Stimulated activated CD4-positive, alpha-beta T cell treated with anti-CD3 and anti-CD28 coated beads, Interleukin-1b, Interleukin-23, amount 100 ng/mL, for 1 hour (primary cell): ENCODE measurements at regions not wholly inside any gene's neighbourhood (a gene's known extent, or its start where the extent isn't known, plus 50 kb on each side); places are given as distances from the start of the nearest gene placed in this dataset.
"Not testable (repeated sequence)": the region's sequence is repeated elsewhere in the genome, so short reads cannot be mapped to it uniquely, and the experiment has no call there.

Source experiments
- DNase-seq, 2 donors: peaks; one replicate each; pipeline ENCODE4 v3.0.0-alpha.2; 2020; ENCODE audit warnings: low read depth in 2 of 2

DNA sequence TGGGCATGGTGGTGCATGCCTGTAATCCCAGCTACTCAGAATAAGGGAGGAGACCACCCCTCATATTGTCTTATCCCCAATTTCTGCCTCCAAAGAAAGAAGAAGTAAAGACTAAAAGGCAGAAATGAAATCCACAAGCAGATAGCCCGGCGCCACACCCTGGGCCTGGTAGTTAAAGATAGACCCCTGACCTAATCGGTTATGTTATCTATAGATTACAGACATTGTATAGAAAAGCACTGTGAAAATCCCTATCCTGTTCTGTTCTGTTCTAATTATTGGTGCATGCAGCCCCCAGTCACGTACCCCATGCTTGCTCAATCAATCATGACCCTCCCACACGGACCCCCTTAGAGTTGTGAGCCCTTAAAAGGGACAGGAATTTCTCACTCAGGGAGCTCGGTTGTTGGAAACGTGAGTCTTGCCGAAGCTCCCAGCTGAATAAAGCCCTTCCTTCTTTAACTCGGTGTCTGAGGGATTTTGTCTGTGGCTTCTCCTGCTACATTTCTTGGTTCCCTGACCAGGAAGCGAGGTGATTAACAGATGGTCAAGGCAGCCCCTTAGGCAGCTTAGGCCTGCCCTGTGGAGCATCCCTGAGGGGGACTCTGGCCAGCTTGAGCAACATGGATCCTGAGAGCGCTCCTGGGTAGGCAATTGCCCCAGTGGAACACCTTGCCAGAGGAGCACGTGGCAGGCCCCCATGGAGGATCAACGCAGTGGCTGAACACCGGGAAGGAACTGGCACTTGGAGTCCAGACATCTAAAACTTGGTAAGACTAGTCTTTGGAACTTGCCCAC, 188.7 kb upstream of the NDUFV2 start:
- DNase-seq = not testable (repeated sequence)

DNA sequence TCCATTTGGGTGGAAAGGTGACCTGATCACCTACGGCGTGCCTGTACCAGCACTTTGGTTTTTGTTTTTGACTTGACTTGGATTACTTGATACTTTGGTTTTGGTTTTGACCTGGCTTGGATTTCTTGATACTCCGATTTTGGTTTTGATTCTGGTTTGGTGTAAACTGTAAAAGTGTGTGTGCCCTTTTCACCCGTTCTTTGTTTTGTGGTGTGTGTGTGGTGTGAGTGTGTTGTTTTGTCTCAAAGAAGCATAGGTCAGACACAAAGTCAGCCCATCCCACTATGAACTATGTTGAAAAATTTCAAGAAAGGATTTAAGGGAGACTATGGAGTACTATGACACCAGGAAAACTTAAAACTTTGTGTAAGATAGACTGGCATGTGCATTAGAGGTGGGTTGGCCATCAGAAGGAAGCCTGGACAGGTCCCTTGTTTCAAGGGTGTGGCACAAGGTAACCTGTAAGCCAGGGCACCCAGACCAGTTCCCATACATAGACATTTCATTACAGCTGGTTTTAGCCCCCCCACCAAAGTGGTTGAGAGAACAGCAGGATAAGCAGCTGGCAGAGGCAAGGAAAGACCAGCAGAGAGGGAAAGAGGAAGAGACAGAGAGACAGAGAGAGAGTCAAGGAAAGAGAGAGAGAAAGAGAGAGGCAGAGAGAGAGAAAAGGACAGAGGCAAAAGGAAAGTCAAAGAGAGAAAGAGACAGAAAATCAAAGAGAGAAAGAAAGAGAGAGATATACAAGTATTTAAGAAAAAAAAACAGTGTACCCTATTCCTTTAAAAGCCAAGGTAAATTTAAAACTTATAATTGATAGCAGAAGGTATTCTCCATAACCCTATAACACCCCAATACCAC, 187.9 kb upstream of the NDUFV2 start:
- not testable (repeated sequence) for DNase-seq

- DNase-seq = not testable (repeated sequence)
These were observed 181.4 kb upstream of the NDUFV2 start for GRCh38 chr18:8920856-8921787.

DNA sequence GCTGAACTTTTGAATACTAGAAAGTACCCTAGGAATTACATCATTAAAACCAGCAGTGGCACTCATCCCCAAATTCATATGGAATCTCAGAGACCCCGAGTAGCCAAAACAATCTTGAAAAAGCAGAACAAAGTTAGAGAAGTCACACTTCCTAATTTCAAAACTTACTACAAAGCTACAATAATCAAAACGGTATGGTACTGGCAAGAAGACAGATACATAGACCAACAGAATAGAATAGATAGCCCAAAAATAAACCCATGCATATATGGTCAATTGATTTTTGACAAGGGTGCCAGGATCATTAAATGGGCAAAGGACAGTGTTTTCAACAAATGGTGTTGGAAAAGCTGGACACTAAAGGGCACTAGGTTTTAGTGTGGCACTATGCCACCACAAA, 176.0 kb upstream of the NDUFV2 start:
- no peak for DNase-seq

DNA sequence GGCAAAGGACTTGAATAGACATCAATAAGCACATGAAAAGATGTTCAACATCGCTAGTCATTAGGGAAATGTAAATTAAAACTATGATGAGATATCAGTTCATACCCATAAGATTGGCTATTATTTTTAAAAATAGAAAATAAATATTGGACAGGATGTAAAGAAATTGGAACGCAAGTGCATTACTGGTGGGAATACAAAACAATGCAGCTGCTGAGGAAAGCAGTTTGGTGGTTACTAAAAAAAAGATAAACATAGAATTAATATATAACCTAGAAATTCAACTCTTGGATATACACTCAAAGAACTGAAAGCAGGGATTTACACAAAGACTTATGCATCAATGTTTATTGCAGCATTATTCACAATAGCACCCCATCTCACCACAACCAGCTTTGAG, 174.5 kb upstream of the NDUFV2 start:
- no peak for DNase-seq

GRCh38 chr18:8928847-8929780, 173.4 kb upstream of the NDUFV2 start:
- DNase-seq = no peak

DNA sequence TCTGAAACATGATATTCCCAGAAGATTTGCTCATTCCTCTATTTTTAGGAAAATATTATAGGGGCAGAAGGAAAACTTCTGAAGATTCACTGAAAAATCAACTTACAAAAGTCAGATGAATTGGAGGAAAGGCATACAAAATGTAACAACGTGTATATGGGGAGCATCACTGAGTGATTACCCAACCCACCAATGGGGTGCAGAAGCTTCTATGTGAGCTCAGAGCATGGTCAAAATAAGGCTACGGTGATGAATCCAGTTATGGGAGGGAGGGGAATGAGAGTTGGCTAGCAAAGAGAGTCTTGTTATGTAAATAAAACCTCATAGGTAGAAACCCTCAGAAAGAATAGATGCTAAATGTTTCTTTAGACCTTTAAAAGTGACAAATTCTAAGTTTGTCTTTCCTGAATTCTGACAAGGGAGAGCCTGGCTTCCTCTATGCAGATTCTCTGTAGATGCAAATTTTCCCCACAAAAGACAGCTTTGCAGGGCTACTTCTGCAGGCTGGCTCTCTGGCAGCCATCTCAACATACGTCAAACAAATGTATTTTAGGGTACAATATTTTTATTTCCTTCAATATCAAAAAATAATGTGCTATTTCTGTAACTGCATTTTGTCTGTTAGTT, 171.4 kb upstream of the NDUFV2 start:
- no peak for DNase-seq

- no peak for DNase-seq
These were observed 169.6 kb upstream of the NDUFV2 start for GRCh38 chr18:8932866-8933265.

- no peak for DNase-seq
These were observed 168.7 kb upstream of the NDUFV2 start for GRCh38 chr18:8933714-8934284.

- not testable (repeated sequence) for DNase-seq
These were observed 167.2 kb upstream of the NDUFV2 start for GRCh38 chr18:8935346-8935745.

- no peak for DNase-seq
These were observed 165.9 kb upstream of the NDUFV2 start for GRCh38 chr18:8936619-8937018.

DNA sequence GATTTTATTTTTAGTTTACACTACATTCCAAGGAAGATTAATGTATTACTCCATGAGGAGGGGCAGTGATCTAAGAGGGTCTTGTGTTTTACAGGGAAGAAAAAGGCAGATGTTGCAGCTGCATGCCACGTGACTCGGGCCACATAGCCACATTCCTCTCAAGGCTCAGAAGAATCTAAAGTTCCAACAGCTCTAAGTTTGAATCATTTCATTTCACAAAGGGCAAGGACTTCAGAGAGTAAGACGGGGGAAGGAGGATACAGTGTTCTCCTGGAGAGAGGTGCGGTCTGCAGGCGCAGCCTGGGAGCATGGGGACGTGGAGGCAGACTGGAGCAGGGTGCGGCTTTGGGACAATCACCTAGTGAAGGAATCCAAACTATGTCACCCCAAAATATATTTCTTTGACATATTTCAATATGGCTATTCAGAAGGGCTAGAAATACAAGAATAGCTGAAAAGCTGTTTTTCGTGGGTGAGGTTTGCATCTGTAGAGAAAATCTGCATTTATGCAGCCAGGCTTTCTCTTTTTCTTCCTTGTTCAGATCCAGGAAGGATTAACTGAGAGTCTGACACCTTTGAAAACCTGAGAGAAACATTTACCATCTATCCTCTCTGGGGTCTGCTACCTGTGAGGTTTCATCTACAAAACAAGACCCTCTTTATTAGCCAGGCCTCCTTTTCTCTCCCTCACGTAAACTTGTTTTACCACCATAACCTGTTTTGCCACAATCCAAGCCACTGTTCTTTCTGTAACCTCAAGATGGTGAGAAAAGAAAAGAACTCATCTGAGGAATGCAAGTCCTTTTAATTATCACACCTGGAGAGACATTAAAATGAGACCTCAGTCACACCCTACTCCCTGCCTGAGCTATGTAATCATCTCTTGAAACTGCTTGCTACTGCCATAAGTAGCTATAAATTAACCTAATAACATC, 165.1 kb upstream of the NDUFV2 start:
- no peak for DNase-seq

- DNase-seq = no peak
These were observed 163.7 kb upstream of the NDUFV2 start for GRCh38 chr18:8938817-8939216.

DNA sequence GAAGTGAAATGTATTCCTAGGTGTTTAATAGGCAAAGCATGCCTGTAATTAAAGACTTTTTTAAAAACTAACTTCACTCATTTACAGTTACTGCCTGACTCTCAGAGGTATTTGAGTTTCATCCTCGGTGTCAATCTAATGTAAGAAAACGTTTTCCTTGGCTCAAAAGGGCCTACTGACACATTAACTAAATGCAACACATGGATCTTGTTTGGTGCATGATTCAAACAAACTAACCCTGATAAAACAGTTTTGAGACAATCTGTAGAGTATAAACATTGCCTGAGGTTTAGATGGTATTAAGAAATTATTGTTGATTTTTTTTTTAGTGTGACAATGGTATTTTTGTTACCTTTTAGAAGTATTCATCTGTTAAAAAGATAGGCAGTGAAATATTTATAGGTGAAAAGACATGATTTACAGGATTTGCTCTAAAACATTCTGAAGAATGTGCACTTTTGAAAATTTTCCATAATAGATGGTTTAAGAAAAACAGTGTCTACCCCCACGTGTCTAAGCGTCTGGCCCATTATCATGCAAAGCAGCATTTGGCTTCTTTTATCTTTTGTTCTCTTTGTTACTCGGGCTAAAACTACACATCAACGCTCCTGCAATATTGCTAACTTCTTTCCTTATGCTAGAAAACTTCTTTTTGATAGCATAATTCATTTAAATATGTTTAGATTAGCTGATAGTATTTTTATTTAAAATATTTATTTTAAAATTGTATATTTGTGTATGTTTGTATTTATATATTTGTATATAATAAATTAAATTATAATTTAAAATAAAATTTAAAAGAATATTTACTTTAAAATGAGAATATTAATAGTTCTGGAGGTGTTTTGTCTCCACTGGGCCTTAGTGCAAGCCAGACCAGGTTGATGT, 160.2 kb upstream of the NDUFV2 start:
- DNase-seq = no peak

- DNase-seq = no peak
These were observed 159.5 kb upstream of the NDUFV2 start for GRCh38 chr18:8942909-8943545.

DNA sequence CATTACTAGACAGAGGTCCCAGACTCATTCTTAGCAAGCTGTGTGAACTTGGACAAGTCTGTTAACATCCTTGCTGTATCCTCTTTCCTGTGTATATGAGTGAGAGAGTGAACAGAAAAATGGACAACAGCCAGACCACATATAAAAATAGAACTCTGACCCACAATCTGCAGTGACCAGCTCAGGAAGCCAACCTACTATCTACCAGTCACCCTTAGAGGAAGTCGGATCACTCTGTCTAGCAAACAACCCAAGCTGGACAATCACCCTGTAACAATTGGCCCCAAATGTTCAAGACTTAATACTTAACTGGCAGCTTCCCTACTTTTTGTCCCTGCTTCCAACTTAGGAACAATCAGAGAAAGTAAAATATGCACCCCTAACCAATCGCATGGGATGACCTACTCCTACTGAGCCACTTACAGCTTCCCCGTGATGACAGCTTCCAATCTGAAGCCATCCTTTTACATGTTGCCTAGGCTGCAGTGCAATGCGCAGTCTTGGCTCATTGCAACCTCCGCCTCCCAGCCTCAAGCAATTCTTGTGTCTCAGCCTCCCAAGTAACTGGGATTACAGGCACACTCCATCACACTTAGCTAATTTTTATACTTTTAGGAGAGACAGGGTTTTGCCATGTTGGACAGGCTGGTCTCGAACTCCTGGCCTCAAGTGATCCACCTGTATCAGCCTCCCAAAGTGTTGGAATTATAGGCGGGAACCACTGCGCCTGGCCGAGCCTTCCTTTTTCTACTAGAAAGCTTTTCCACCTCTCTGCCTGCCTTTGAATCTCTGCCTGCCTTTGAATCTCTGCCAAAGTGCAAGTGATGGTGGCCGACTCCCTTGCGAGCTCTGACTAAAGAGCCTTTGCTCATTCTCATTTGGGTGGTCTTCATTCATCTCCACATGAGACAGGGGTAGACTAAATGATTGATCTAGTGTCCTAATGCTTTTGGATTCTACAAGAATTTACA, 158.3 kb upstream of the NDUFV2 start:
- DNase-seq = no peak
